ENCODE measurements at regions not wholly inside any gene's neighbourhood (a gene's known extent, or its start where the extent isn't known, plus 50 kb on each side); places are given as distances from the start of the nearest gene placed in this dataset.

GRCh38 chr12:130102266-130102665 lies 60.0 kb upstream of the FZD10 start:
- DNase-seq (ENCODE audit: low read depth): no peak

GRCh38 chr12:130104571-130105106 lies 57.6 kb upstream of the FZD10 start:
- no peak for DNase-seq (ENCODE audit: low read depth)

GRCh38 chr12:130109062-130109945 lies 53.0 kb upstream of the FZD10 start:
- no peak for DNase-seq (ENCODE audit: low read depth)

GRCh38 chr12:130110914-130111313 lies 51.4 kb upstream of the FZD10 start:
- DNase-seq (ENCODE audit: low read depth): no peak

GRCh38 chr12:130111965-130112496 lies 50.2 kb upstream of the FZD10 start:
- no peak for DNase-seq (ENCODE audit: low read depth)
